Progenitor cell of endocrine pancreas (in vitro differentiated cells): ENCODE measurements at regions not wholly inside any gene's neighbourhood (a gene's known extent, or its start where the extent isn't known, plus 50 kb on each side); places are given as distances from the start of the nearest gene placed in this dataset.

ENCODE experiments used
- DNase-seq: peaks from one replicate; pipeline ENCODE4 v3.0.0; 2021; ENCODE audit warnings: low spot score; ENCODE audit not compliant: unreplicated experiment
- H3K27ac Mint-ChIP-seq: 2 replicates; pipeline ENCODE4 v1.8.0; 2021; ENCODE audit warnings: mild to moderate bottlenecking, moderate library complexity, mixed read lengths
- H3K27me3 Mint-ChIP-seq: 2 replicates; pipeline ENCODE4 v1.8.0; 2021; ENCODE audit warnings: mixed read lengths
- H3K36me3 Mint-ChIP-seq: 2 replicates; pipeline ENCODE4 v1.8.0; 2022; ENCODE audit warnings: mixed read lengths; ENCODE audit not compliant: insufficient read depth
- H3K4me1 Mint-ChIP-seq: 2 replicates; pipeline ENCODE4 v1.8.0; 2021; ENCODE audit warnings: low read depth, mixed read lengths
- H3K4me3 Mint-ChIP-seq: 2 replicates; pipeline ENCODE4 v1.8.0; 2021; ENCODE audit warnings: low read depth, mild to moderate bottlenecking, moderate library complexity, mixed read lengths
- H3K9me3 Mint-ChIP-seq: 2 replicates; pipeline ENCODE4 v1.8.0; 2021; ENCODE audit warnings: low read depth, mixed read lengths
- TF ChIP-seq, protein P1 (sequence below): fragments of 200-600 bp; sonication (generic); IDR thresholded peaks from one replicate; pipeline ENCODE4 v1.5.0; 2021; ENCODE audit warnings: antibody characterized with exemption, mild to moderate bottlenecking; ENCODE audit not compliant: unreplicated experiment

DNA sequence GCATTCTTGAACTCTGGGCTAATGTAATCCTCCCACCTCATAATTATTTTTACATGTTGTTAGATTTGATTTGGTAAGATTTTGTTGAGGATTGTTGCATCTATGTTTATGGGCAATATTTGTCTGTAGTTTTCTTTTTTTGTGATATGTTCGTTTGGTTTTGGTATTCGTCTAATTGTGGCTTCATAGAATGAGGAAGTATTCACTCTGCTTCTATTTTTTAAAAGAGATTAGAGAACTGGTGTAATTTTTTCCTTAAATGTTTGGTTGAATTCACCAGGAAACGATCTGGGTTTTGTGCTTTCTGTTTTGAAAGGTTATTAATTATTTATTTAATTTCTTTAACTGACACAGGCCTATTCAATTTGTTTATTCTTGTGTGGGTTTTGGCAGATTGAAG lies 161.2 kb upstream of the NUDT6 start:
- Mint-ChIP-seq H3K27me3 (no peaks in the 10 kb centered on the region), H3K4me3 (no peak overlapping the region), H3K9me3 (no peaks in the 10 kb centered on the region), H3K27ac (no peak overlapping the region), H3K36me3 (peaks cover 5% of the 10 kb centered on the region), H3K4me1 (peaks cover 4% of the 10 kb centered on the region)
- TF ChIP-seq, protein P1, sequence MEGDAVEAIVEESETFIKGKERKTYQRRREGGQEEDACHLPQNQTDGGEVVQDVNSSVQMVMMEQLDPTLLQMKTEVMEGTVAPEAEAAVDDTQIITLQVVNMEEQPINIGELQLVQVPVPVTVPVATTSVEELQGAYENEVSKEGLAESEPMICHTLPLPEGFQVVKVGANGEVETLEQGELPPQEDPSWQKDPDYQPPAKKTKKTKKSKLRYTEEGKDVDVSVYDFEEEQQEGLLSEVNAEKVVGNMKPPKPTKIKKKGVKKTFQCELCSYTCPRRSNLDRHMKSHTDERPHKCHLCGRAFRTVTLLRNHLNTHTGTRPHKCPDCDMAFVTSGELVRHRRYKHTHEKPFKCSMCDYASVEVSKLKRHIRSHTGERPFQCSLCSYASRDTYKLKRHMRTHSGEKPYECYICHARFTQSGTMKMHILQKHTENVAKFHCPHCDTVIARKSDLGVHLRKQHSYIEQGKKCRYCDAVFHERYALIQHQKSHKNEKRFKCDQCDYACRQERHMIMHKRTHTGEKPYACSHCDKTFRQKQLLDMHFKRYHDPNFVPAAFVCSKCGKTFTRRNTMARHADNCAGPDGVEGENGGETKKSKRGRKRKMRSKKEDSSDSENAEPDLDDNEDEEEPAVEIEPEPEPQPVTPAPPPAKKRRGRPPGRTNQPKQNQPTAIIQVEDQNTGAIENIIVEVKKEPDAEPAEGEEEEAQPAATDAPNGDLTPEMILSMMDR = no peak
- no peak for DNase-seq

DNA sequence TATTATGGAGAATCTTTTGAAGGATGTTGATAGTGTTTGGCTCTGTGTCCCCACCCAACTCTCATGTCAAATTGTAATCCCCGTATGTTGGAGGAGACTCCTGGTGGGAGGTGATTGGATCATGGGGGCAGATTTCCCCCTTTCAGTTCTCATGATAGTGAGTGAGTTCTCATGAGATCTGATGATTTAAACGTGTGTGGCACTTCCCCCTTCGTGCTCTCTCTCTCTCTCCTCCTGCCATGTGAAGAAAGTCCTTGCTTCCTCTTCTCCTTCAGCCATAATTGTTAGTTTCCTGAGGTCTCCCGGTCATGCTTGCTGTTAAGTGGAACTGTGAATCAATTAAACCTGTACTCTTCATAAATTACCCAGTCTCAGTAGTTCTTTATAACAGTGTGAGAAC lies 166.1 kb upstream of the NUDT6 start:
- H3K9me3 Mint-ChIP-seq = no peaks in the 10 kb centered on the region
- TF ChIP-seq, protein P1 = no peak

DNA sequence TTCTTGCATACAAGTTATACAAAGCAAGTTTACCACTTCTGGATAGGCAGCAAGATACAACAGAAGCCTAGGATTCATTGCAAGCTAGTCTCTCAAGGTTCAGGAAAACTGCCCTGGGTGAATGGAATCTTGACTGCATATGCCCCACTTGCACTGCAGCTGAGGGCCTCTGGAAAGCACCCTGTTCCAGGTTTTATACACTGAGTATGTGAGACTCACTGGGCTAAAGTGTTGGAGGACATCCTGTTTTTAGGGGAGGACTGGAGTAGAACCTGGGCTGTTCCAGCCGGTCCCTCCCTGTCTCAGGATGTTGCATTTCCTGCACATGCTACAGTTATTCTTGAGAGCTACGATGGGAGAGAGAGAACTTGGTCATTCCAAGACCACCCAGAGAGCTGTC lies 168.5 kb upstream of the NUDT6 start:
- Mint-ChIP-seq H3K36me3 (peaks cover 14% of the 10 kb centered on the region), H3K4me3 (no peak overlapping the region), H3K9me3 (no peaks in the 10 kb centered on the region), H3K27me3 (no peaks in the 10 kb centered on the region), H3K27ac (no peak overlapping the region), H3K4me1 (no peaks in the 10 kb centered on the region)
- TF ChIP-seq, protein P1 = no peak
- no peak for DNase-seq

More for the DNA sequence above, 166.1 kb upstream of the NUDT6 start:
- H3K27ac Mint-ChIP-seq = no peak overlapping the region
- H3K36me3 Mint-ChIP-seq = peaks cover 14% of the 10 kb centered on the region
- H3K4me3 Mint-ChIP-seq = no peak overlapping the region
- H3K27me3 Mint-ChIP-seq = no peaks in the 10 kb centered on the region
- H3K4me1 Mint-ChIP-seq = peaks cover 4% of the 10 kb centered on the region
- no peak for DNase-seq

DNA sequence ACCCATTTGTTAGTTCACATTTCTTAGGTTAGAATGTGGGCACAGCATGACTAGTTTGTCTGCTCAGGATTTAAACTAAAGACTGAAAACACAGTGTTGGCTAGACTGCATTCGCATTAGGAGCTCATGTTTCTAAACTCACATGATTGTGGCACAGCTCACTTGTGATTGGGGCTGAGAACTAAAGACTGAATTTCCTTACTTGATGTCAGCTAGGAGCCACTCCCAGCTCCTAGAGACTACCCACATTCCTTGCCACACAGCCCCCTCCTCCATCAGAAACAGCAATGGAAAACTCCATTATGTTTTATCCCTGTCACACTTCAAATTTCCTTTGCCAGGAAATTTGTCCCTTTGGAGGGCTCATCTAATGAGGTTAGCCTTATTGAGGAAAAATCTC lies 170.2 kb upstream of the NUDT6 start:
- H3K4me1 Mint-ChIP-seq = no peaks in the 10 kb centered on the region
- no peak overlapping the region for H3K4me3 Mint-ChIP-seq
- peak overlapping the region; percentile 9 for H3K27ac Mint-ChIP-seq
- peaks cover 13% of the 10 kb centered on the region for H3K36me3 Mint-ChIP-seq
- no peaks in the 10 kb centered on the region for H3K9me3 Mint-ChIP-seq
- no peaks in the 10 kb centered on the region for H3K27me3 Mint-ChIP-seq
- DNase-seq = no peak
- TF ChIP-seq, protein P1 = no peak

DNA sequence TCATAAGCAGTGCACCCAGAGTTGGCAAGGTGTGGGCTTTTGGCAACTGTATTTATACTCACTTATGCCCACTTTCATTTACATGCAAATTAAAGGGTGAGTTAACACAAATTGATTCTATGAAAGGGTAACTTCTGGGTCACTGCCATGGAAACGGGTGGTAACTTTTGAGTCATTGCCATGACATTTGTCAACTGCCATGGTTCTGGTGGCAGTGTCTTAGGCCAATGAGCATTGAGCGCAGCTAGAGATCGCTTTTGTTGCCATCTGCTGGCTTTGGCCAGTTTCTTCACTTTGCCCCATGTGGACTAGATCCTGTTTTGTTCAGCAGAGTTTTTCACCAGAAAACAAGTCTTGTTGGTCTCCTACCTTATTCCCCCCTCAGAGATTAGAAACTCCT lies 170.8 kb upstream of the NUDT6 start:
- H3K36me3 Mint-ChIP-seq = peaks cover 13% of the 10 kb centered on the region
- H3K9me3 Mint-ChIP-seq = no peaks in the 10 kb centered on the region
- TF ChIP-seq, protein P1 = no peak
- no peak overlapping the region for H3K27ac Mint-ChIP-seq
- H3K27me3 Mint-ChIP-seq = no peaks in the 10 kb centered on the region
- H3K4me3 Mint-ChIP-seq = no peak overlapping the region
- no peaks in the 10 kb centered on the region for H3K4me1 Mint-ChIP-seq
- no peak for DNase-seq
